Testis (tissue), 2 donors: ENCODE measurements at regions not wholly inside any gene's neighbourhood (a gene's known extent, or its start where the extent isn't known, plus 50 kb on each side); places are given as distances from the start of the nearest gene placed in this dataset.

Source experiments
- DNase-seq: peaks from one replicate; pipeline ENCODE4 v3.0.0-alpha.2; 2019
- H3K27ac ChIP-seq, 2 donors: fragments of 200-600 bp; sonication (generic); one replicate each; pipeline ENCODE4 v1.5.1; 2019
- H3K27me3 ChIP-seq: fragments of 200-600 bp; sonication (generic); one replicate; pipeline ENCODE4 v1.5.1; 2019
- H3K36me3 ChIP-seq: fragments of 200-600 bp; sonication (generic); one replicate; pipeline ENCODE4 v1.5.1; 2017; ENCODE audit warnings: low read depth; ENCODE audit errors: missing control alignments
- H3K4me1 ChIP-seq: fragments of 200-600 bp; sonication (generic); one replicate; pipeline ENCODE4 v1.5.1; 2019
- H3K4me3 ChIP-seq, 2 donors: fragments of 200-600 bp; sonication (generic); one replicate each; pipeline ENCODE4 v1.5.1; 2017 to 2019
- H3K9me3 ChIP-seq: fragments of 200-600 bp; sonication (generic); one replicate; pipeline ENCODE4 v1.5.1; 2017
- POLR2A ChIP-seq: fragments of 450-650 bp; IDR thresholded peaks from one replicate; pipeline ENCODE4 v1.6.1; 2017; ENCODE audit warnings: antibody characterized with exemption, mild to moderate bottlenecking, moderate library complexity
- WGBS, 2 donors: methylation state at CpG; one replicate each; pipeline ENCODE4 v1.1.5; 2018; 5-methylcytosine and 5-hydroxymethylcytosine counted together
- intact Hi-C: fragments of 100-400 bp; cut with DNase I; formaldehyde crosslinking; loops from one replicate; pipeline ENCODE4 v1.15.1; 2023; ENCODE audit warnings: low total_unique reads
- TF ChIP-seq, protein P1 (sequence below), 3 experiments: fragments of 450-650 bp in 2 of 3; fragments of 200-600 bp in 1 of 3; sonication (generic) in 1 of 3; IDR thresholded peaks; one replicate each; pipeline ENCODE4 v1.5.1; 2016 to 2019; ENCODE audit warnings: antibody characterized with exemption in 3 of 3, mild to moderate bottlenecking in 2 of 3, moderate library complexity in 1 of 3

DNA sequence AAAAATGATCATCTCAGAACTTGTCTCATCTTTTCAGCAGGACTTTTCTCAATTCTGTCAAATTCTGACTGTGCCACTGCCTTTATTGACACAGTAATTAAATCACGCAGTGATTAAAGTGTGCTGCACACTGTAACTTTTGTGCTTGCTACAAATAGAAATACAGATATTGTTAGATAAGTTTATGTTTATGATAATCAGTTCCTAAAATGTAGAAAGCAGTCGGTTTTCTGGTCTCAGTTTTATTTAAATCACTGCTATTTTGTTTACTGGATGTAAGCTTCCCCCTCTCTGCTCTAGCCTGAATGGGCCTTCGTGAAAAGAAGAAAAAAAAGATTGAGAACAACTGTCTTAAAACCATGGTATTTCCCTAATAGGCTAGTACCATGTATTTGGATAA lies 258.8 kb upstream of the STARD13 start:
- TF ChIP-seq POLR2A, result no peak
- WGBS, 2 donors, result 28 to 29% methylated on average over 3 of the region's 3 CpGs
- no peaks in the 10 kb centered on the region for H3K27me3 ChIP-seq
- H3K9me3 ChIP-seq, result no peaks in the 10 kb centered on the region
- no peak for DNase-seq
- peaks cover 19% of the 10 kb centered on the region for H3K4me1 ChIP-seq
- H3K36me3 ChIP-seq, result no peaks in the 10 kb centered on the region
- intact Hi-C loops, result loop anchor here (5.0 to 10.0 kb wide), 4 partner anchors 100 to 957 kb away; partner anchors contain the start of gene PDS5B
- no peak overlapping the region for H3K4me3 ChIP-seq
- H3K27ac ChIP-seq, result peak overlapping the region; percentile 93 to 98

DNA sequence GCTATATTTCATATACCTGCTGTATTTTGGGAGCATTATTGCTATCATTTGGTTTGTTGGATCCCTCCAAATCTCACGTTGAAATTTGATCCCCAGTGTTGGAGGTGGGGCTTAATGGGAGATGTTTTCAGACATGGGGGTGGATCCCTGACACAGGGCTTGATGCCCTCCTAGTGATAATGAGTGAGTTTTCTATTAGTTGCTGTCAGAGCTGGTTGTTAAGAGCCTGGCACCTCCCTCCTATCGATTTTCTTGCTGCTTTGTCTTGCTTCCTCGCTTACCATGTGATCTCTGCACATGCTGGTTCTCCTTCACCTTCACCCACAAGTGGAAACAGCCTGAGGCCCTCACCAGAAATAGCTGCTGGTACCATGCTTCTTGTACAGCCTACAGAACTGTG lies 259.9 kb upstream of the STARD13 start:
- whole genome bisulfite sequencing, 2 donors, result 54 to 70% methylated on average over 3 of the region's 3 CpGs
- H3K4me3 ChIP-seq, result no peak overlapping the region
- intact Hi-C loops, result loop anchor here (10.0 kb wide), 1 partner anchor 99 kb away; no protein-coding TSS in a partner anchor
- TF ChIP-seq, protein P1, sequence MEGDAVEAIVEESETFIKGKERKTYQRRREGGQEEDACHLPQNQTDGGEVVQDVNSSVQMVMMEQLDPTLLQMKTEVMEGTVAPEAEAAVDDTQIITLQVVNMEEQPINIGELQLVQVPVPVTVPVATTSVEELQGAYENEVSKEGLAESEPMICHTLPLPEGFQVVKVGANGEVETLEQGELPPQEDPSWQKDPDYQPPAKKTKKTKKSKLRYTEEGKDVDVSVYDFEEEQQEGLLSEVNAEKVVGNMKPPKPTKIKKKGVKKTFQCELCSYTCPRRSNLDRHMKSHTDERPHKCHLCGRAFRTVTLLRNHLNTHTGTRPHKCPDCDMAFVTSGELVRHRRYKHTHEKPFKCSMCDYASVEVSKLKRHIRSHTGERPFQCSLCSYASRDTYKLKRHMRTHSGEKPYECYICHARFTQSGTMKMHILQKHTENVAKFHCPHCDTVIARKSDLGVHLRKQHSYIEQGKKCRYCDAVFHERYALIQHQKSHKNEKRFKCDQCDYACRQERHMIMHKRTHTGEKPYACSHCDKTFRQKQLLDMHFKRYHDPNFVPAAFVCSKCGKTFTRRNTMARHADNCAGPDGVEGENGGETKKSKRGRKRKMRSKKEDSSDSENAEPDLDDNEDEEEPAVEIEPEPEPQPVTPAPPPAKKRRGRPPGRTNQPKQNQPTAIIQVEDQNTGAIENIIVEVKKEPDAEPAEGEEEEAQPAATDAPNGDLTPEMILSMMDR (IDR thresholded peaks at IDR 0.05), result no peak
- no peak for TF ChIP-seq POLR2A
- H3K27ac ChIP-seq, result peak overlapping the region; percentile 93 to 98
- H3K36me3 ChIP-seq, result no peaks in the 10 kb centered on the region
- no peaks in the 10 kb centered on the region for H3K9me3 ChIP-seq
- no peak for DNase-seq
- no peaks in the 10 kb centered on the region for H3K27me3 ChIP-seq
- peaks cover 19% of the 10 kb centered on the region for H3K4me1 ChIP-seq

DNA sequence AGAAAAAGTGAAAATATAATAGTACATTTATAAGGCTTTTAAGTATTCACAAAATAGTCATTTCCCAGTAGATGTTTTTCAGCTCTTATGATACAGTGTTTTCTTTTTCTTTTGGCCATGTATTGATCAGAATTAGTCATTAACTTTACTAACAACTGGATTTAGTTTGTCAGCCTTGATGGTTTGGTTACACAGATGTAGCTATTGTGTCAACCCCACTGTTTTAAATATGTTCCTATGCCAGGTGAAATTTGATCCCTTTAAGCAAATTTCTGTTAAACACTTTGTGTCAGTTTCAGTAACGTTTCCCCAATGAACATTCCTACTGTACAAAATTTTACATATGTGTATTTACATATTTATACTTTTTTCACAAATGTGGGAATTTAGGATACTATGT lies 261.5 kb upstream of the STARD13 start:
- WGBS, 2 donors, result 21% methylated on average over 1 of the region's 1 CpG
- no peak overlapping the region for H3K4me3 ChIP-seq
- intact Hi-C loops, result loop anchor here (10.0 kb wide), 1 partner anchor 98 kb away; no protein-coding TSS in a partner anchor

DNA sequence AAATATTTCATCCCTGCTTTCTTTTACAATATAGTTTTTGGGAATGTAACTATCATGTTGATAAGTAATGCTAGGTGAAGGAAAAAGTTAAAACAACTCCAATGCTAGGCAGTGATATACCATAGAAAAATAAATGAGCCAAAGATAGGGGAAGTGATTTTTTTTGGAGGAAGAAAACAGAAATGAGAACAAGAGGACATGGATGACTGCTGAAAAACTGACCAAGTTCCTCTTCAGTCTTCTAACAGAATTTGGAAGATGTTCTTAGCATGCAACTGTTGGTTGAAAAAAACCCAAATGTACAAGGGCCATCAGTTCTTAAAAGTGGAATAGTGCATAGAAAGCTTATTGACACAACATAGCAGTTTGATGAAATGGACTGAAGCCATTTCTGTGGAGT lies 262.5 kb upstream of the STARD13 start:
- DNase-seq, result no peak
- Histone ChIP-seq H3K36me3 (no peaks in the 10 kb centered on the region), H3K27me3 (no peaks in the 10 kb centered on the region), H3K4me3 (no peak overlapping the region), H3K4me1 (peaks cover 13% of the 10 kb centered on the region), H3K27ac (no peak overlapping the region), H3K9me3 (no peaks in the 10 kb centered on the region)
- intact Hi-C loops, result loop anchor here (10.0 kb wide), 1 partner anchor 97 kb away; no protein-coding TSS in a partner anchor
- TF ChIP-seq, protein P1 (IDR thresholded peaks at IDR 0.05), result no peak

More for the DNA sequence above, 261.5 kb upstream of the STARD13 start:
- Histone ChIP-seq H3K27ac (no peak overlapping the region), H3K36me3 (no peaks in the 10 kb centered on the region), H3K27me3 (no peaks in the 10 kb centered on the region), H3K9me3 (no peaks in the 10 kb centered on the region), H3K4me1 (peaks cover 13% of the 10 kb centered on the region)
- TF ChIP-seq POLR2A, result no peak
- TF ChIP-seq, protein P1 (IDR thresholded peaks at IDR 0.05), result no peak
- no peak for DNase-seq

DNA sequence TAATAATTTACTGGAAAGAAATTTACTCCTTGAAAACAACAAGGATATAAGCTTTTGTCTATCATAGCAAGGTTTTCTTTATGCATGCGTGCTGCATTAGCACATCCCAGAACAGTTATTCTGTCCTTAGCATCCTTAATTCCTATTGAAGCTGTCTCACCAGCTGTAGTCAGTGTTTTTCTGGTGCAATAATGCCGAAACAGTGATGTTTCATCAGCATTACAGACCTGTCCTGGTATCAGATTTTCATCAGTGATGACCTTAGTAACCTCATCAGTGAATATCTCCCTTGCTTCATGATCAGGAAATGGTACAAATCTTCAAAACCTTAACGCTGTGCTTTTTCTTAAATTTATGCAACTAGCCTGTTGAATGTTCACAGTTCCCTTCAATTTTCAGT lies 264.7 kb upstream of the STARD13 start:
- no peak overlapping the region for H3K27ac ChIP-seq
- intact Hi-C loops, result no loop called here
- no peaks in the 10 kb centered on the region for H3K9me3 ChIP-seq
- no peaks in the 10 kb centered on the region for H3K36me3 ChIP-seq
- no peak overlapping the region for H3K4me3 ChIP-seq
- H3K4me1 ChIP-seq, result peaks cover 1% of the 10 kb centered on the region
- TF ChIP-seq POLR2A, result no peak
- TF ChIP-seq, protein P1 (IDR thresholded peaks at IDR 0.05), result no peak
- H3K27me3 ChIP-seq, result no peaks in the 10 kb centered on the region
- WGBS, 2 donors, result 89% methylated on average over 3 of the region's 3 CpGs
- DNase-seq, result no peak
